AG10803 (cell line): ENCODE measurements at regions not wholly inside any gene's neighbourhood (a gene's known extent, or its start where the extent isn't known, plus 50 kb on each side); places are given as distances from the start of the nearest gene placed in this dataset.

Experiments
- DNase-seq: peaks from one replicate; pipeline ENCODE4 v3.0.0; 2010; ENCODE audit warnings: low read depth
- H3K4me3 ChIP-seq: 2 replicates; pipeline ENCODE4 v1.5.1; 2011; ENCODE audit warnings: mild to moderate bottlenecking, low read length, control low read depth
- CTCF ChIP-seq: conservative IDR thresholded peaks from 2 replicates; pipeline ENCODE4 v1.5.1; 2011; ENCODE audit warnings: mild to moderate bottlenecking, low read length, control low read depth, inconsistent platforms

DNA sequence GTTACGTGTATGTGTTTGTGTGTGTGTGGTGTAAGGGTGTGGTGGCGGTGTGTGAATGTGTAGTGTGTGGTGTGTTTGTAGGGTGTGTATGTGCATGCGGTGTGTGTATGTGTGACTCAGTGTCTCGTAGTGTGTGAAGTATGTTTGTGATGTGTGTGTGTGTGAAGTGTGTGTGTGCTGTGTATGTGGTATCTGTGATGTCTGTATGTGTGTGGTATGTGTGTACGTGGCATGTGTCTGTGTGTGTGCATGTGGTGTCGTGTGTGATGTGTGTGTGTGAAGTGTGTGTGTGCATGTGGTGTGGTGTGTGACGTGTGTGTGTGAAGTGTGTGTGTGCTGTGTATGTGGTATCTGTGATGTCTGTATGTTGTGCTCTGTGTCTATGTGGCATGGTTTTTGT is 339.4 kb downstream of the MTRR start:
- DNase-seq = no peak
- no peak for TF ChIP-seq CTCF
- H3K4me3 ChIP-seq = no peak overlapping the region

DNA sequence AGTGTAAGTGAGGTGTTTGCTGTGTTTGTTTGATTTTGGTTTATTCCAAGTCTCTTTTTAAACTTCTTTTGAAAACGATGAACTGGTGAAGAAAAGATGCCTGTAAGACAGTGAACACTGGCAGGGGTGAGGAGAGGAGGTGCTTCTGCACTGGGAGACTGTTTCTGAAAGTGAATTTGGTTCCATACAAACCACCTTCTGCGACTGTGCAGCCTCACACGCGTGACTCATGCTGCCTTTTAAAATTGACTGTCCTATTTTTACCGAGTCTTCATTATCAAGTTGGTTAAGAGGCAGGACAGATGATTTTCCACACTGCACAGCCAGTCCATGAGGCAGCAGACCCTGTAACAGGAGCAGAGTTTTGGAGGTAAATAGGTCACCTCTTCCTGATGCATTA is 340.6 kb downstream of the MTRR start:
- DNase-seq = no peak
- TF ChIP-seq CTCF = no peak
- H3K4me3 ChIP-seq = no peak overlapping the region

GRCh38 chr5:8213701-8214240 is 344.8 kb downstream of the MTRR start:
- TF ChIP-seq CTCF = no peak
- no peak for DNase-seq
- H3K4me3 ChIP-seq = no peak overlapping the region

DNA sequence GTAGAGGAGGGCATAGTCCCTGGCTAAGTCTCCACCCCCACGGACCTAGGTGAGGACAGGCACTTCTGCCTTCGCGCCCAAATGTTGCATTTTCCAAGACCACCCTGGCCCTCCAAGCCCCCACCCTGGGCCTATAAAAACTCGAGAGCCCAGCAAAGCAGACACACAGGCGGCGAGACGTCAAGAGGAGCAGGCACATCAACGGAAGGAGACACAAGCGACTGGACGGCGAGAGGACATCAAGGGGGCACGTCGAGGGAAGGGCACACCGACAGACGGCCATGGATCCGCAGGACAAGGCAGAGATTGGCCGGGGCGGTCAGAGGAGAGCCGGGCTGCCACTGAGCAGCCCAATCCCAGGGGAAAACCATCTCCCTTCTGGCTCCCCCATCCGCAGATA is 348.0 kb downstream of the MTRR start:
- TF ChIP-seq CTCF = no peak
- no peak overlapping the region for H3K4me3 ChIP-seq
- DNase-seq = no peak

GRCh38 chr5:8226148-8226547 is 357.2 kb downstream of the MTRR start:
- H3K4me3 ChIP-seq = no peak overlapping the region
- no peak for TF ChIP-seq CTCF
- DNase-seq = no peak

DNA sequence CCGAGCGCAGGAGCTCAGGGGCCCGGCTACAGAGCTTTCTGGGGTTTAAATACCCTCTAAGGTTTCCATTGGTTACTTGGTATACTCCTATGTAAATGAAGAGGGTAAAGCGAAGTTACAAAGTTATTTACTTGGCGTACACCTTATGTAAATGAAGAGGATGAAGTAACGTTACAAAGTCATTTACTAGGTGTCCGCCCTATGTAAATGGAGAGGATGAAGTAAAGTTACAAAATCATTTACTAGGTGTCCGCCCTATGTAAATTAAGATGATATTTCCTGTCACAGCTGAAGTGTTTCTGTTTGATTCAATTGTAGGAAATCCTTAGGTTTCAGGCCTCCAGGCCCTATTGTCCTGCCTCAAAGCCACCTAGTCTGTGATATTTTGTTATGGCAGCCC is 358.2 kb downstream of the MTRR start:
- no peak for TF ChIP-seq CTCF
- no peak overlapping the region for H3K4me3 ChIP-seq
- no peak for DNase-seq

DNA sequence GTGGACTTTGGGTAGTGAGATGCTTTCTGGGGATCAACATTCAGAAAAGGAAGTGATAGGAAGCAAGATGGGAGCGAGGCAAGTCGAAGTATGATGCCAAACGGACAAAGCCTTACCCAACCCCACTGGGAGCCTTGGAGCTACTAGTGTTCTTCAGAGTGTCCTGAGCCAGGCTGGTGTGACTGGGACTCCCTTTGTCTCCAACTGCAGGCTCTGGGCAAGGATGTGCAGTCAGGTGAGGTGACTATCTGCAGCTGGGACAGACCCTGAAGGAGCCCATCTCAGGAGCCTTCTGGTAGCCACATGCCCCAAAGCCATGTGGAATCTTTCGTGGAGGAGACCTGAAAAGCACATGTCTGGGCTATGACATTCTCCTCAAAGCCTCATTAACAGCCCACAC is 360.6 kb downstream of the MTRR start:
- no peak for TF ChIP-seq CTCF
- H3K4me3 ChIP-seq = no peak overlapping the region
- DNase-seq = no peak
